HG02588 (cell line): ENCODE measurements at regions not wholly inside any gene's neighbourhood (a gene's known extent, or its start where the extent isn't known, plus 50 kb on each side); places are given as distances from the start of the nearest gene placed in this dataset.
"Not testable (repeated sequence)": the region's sequence is repeated elsewhere in the genome, so short reads cannot be mapped to it uniquely, and the experiment has no call there.

ENCODE experiments used
- ATAC-seq: cut with Tn5 transposase; IDR thresholded peaks from one replicate; pipeline ENCODE4 v1.9.1; 2021; ENCODE audit warnings: mild to moderate bottlenecking, moderate library complexity; ENCODE audit not compliant: unreplicated experiment

- no peak for ATAC-seq
These were observed 194.8 kb upstream of the SALL3 start for GRCh38 chr18:78784861-78785260.

DNA sequence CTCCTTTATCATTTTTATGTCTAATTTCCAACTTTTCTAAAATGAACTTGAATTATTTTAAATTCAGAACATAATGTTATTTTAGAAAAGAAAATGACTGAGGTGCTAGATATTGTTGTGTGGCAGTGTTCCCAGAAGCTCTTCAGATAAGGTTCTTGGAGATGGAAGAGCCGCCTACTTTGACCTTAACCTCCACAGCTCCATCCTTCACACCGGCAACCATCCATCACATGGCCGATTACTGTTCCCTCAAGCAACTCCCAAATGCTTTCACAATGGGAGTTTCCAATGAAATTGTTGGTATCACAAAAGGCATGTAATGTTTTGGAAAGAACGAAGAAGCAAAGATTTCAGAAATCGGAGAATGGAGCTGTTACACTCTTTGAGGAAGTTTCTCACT, 193.9 kb upstream of the SALL3 start:
- ATAC-seq: no peak

GRCh38 chr18:78786776-78787175, 192.8 kb upstream of the SALL3 start:
- ATAC-seq: no peak

- no peak for ATAC-seq
These were observed 191.9 kb upstream of the SALL3 start for GRCh38 chr18:78787751-78788150.

GRCh38 chr18:78788161-78788560, 191.5 kb upstream of the SALL3 start:
- ATAC-seq: no peak

DNA sequence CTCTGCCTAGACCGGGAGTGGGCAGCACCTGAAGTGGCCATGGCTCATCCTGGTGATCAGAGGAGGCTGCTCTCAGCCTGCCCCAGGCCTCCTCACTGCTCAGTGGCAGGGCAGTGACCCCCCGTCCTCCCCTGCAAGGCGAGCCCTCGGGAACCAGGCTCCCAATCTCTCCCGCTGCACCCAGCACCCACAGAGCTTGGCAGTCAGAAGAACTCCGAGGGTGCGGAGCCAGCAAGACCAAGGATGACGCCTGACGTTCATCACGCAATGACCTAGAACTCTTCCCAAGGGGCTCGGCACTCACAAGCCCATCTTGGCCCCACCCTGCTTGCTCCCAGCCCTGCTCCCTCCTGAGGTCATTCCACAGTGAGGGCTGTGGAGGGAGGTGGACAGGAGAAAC, 189.8 kb upstream of the SALL3 start:
- no peak for ATAC-seq

DNA sequence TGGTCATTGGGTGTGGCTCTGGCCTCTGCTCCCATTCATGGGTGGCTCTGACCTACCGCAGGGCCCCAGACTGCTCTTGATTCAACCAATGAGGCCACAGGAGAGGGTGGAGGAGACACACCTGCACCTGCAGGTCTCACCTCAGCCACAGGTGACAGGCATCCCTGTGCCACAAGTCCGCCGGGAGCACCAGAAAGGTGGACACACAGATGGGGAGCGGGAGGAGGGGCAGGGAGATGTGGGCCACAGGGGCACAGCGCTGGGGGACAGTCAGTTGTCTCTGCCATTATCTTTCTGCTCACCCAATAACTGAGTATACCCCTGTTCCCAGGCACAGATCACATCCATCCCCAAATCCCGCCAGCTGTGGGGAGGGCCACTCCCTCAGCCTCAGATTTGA, 189.1 kb upstream of the SALL3 start:
- ATAC-seq: no peak

GRCh38 chr18:78790960-78791359, 188.7 kb upstream of the SALL3 start:
- ATAC-seq: no peak

DNA sequence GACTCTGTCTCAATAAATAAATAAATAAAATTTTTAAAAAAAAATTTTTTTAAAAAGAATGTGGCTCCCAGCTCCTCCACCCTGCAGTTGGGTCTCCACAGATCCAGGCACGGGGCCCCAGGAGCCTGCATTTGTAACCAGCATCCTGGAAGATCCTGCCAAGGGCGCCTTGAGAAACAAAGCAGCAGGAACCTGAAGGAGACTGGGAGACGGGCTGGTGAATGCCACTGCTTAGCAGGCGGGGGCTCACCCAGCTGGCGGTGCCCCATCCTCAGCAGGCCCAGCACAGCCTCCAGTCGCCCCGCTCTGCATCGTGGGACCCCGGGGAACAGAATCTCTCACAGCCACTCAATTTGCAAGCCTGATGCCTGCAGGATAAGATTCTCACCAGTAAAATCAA, 187.5 kb upstream of the SALL3 start:
- ATAC-seq: no peak

GRCh38 chr18:78792736-78793135, 186.9 kb upstream of the SALL3 start:
- ATAC-seq: no peak

- ATAC-seq: no peak
These were observed 186.1 kb upstream of the SALL3 start for GRCh38 chr18:78793313-78794070.

DNA sequence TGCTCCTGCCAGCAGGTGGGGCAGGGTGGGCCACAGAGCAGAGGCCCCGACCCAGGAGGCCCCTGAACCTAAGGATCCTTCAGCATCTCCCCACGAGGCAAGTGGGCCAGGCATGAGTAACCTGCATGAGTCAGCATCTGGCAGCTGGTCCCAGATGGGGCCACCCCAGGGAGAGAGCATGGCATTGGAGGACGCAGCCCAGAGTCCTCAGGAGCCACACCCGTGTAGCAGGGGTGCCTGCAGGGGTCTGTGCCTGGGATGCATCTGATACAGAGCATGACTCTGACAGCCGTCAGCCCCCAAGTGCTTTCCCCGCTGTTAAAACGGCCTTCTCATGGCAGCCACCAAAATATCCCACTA, 185.6 kb upstream of the SALL3 start:
- no peak for ATAC-seq

DNA sequence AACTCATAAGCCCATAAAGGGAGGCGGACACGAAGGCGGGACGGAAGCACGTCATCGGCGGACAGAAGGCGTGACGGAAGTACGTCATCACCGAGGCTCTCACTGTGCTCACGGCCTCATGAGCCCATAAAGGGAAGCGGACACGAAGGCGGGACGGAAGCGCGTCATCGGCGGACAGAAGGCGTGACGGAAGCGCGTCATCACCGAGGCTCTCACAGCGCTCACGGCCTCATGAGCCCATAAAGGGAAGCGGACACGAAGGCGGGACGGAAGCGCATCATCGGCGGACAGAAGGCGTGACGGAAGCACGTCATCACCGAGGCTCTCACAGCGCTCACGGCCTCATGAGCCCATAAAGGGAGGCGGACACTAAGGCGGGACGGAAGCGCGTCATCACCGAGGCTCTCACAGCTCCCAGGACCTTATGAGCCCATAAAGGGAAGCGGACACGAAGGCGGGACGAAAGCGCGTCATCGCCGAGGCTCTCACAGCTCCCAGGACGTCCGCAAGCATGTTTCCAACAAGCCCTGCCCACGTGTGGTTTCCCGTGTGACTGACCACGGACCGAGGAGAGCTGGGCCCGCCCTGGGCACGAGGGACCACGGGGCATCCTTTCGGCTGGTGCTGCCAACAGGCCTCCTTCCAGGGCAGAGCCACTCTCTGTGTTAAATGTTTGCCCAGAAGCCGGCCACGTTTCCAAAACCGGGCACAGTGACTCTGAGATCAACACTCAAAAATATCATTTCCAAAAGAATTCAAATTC, 182.7 kb upstream of the SALL3 start:
- ATAC-seq: no peak

DNA sequence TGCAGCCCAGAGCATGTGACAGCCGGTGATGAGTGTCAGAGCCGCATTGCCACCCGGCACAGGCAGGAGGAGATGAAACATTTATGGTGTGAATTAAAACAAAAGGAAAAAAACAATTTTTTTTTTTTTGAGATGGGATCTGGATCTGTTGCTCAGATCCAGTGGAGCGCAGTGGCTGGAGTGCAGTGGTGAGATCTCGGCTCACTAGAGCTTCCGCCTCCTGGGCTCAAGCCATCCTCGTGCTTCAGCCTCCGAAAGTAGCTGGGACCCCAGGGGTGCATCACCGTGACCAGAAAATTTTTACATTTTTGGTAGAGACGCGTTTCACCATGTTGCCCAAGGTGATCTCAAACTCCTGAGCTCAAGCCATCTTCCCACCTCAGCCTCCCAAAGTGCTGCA, 182.1 kb upstream of the SALL3 start:
- ATAC-seq: no peak

DNA sequence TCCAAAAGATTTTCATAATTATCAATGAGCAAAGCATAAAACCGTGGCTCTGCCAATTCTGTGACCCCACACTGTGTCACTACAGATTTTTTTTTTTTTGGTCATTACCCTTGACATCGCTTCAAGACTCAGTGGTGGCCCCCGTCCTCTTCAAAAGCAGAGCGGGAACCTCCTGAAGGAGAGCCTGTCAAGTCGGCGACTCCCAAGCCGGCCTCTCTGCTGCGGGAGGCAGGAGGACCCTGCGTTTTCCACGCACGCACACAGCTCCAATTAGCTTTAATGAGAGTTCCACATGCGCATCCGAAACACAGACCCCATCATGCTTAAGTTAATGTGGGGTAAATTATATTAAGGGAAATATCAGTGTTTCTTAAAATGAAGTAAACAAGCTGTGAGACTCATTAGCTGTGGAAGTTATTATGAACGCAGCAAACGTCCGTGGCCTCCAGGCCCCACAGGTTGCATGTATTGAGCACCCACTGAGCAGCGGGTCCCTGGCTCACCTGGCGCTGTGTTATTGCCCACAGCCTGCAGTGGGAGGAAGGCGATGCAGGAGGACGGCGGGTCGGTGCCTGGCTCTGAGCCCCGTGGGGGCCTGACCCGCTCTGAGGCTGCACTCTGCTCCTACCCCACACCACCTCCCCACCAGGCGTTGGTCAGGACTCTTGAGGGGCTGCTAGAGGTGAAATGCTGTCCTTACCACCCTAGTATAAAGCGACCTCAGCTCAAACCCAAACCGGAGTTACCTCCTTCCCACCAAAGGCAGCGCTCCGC, 181.0 kb upstream of the SALL3 start:
- no peak for ATAC-seq

- no peak for ATAC-seq
These were observed 180.1 kb upstream of the SALL3 start for GRCh38 chr18:78799382-78800089.

DNA sequence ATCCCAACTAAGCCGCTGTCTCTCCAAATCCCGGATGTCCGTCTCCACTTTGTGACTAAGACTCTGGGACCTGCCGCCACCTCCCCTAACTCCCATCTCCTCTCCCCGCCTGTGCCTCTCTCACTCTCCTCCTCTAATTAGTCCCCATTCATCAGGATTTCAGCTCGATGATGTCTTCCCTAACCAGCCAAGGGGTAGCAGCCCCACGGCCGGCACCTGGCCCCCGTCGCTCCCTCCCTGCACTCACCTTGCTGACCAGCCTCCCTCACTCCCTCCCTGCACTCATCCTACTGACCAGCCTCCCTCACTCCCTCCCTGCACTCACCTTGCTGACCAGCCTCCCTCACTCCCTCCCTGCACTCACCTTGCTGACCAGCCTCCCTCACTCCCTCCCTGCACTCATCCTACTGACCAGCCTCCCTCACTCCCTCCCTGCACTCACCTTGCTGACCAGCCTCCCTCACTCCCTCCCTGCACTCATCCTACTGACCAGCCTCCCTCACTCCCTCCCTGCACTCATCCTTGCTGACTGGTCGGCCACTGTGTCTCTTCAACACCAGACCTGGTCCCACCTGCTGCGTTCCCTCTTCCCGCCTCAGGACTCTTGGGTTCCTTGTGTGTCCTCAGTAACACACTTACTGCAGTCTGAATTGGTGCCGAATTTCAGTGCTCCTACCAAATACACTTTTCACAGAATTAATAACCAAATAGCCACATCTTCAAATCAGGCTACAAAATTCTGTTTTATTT, 179.3 kb upstream of the SALL3 start:
- ATAC-seq: not testable (repeated sequence)

DNA sequence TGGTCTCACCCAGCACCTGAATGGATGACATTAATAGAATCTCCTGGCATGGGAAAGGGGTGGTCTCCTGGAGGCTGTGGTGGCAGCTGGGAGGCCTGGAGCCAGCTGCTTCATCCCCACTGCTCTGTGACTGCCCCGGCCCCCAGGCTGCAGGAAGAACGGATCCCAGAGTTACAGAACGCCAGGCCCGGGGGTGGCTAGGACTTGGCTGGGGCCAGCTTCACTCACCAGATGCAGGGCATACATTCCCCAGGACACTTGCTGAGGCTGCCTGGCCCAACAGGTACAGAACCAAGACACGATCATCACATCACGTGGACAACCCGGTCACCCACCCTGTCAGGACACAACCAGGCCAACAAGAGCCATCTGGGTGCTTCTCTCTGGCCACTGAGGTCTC, 178.6 kb upstream of the SALL3 start:
- ATAC-seq: no peak

- no peak for ATAC-seq
These were observed 176.5 kb upstream of the SALL3 start for GRCh38 chr18:78803104-78803503.

- no peak for ATAC-seq
These were observed 175.2 kb upstream of the SALL3 start for GRCh38 chr18:78804206-78805030.
